ENCODE measurements at regions not wholly inside any gene's neighbourhood (a gene's known extent, or its start where the extent isn't known, plus 50 kb on each side); places are given as distances from the start of the nearest gene placed in this dataset.
"Not testable (repeated sequence)": the region's sequence is repeated elsewhere in the genome, so short reads cannot be mapped to it uniquely, and the experiment has no call there.

- DNase-seq, result no peak
Measured at GRCh38 chr6:2611092-2611491, 139.6 kb downstream of the MYLK4 start.

- DNase-seq, result no peak
Measured at GRCh38 chr6:2608503-2608902, 142.2 kb downstream of the MYLK4 start.

GRCh38 chr6:2600363-2600762 is 150.4 kb downstream of the MYLK4 start:
- no peak for DNase-seq

GRCh38 chr6:2599817-2600216 is 150.9 kb downstream of the MYLK4 start:
- DNase-seq, result no peak

- no peak for DNase-seq
Measured at GRCh38 chr6:2598867-2599266, 151.9 kb downstream of the MYLK4 start.

- no peak for DNase-seq
Measured at GRCh38 chr6:2597991-2598390, 152.7 kb downstream of the MYLK4 start.

GRCh38 chr6:2597457-2597856 is 153.3 kb downstream of the MYLK4 start:
- DNase-seq, result not testable (repeated sequence)

GRCh38 chr6:2596222-2596621 is 154.5 kb downstream of the MYLK4 start:
- DNase-seq, result no peak

GRCh38 chr6:2594868-2595267 is 155.9 kb downstream of the MYLK4 start:
- no peak for DNase-seq

GRCh38 chr6:2593167-2593566 is 157.6 kb downstream of the MYLK4 start:
- DNase-seq, result no peak

GRCh38 chr6:2589171-2589661 is 161.5 kb downstream of the MYLK4 start:
- DNase-seq, result no peak

GRCh38 chr6:2583459-2583858 is 167.3 kb downstream of the MYLK4 start:
- no peak for DNase-seq

GRCh38 chr6:2582268-2582667 is 168.5 kb downstream of the MYLK4 start:
- no peak for DNase-seq

GRCh38 chr6:2581611-2582010 is 169.1 kb downstream of the MYLK4 start:
- no peak for DNase-seq

- no peak for DNase-seq
Measured at GRCh38 chr6:2581011-2581410, 169.7 kb downstream of the MYLK4 start.

- no peak for DNase-seq
Measured at GRCh38 chr6:2579804-2580570, 170.7 kb downstream of the MYLK4 start.

GRCh38 chr6:2579241-2579761 is 171.4 kb downstream of the MYLK4 start:
- no peak for DNase-seq

GRCh38 chr6:2578767-2579166 is 172.0 kb downstream of the MYLK4 start:
- no peak for DNase-seq

GRCh38 chr6:2576499-2576898 is 174.2 kb downstream of the MYLK4 start:
- DNase-seq, result no peak

GRCh38 chr6:2575236-2575635 is 175.5 kb downstream of the MYLK4 start:
- no peak for DNase-seq

GRCh38 chr6:2569420-2569819 is 181.3 kb downstream of the MYLK4 start:
- not testable (repeated sequence) for DNase-seq

GRCh38 chr6:2566048-2566447 is 184.7 kb downstream of the MYLK4 start:
- no peak for DNase-seq

GRCh38 chr6:2565499-2565898 is 185.2 kb downstream of the MYLK4 start:
- DNase-seq, result no peak

- DNase-seq, result no peak
Measured at GRCh38 chr6:2563635-2564034, 187.1 kb downstream of the MYLK4 start.

Measured in stimulated activated CD4-positive, alpha-beta T cell treated with anti-CD3 and anti-CD28 coated beads, Interleukin-12 subunit alpha, Interleukin-12 subunit beta, amount 100 ng/mL, for 4 hours (primary cell).